ENCODE measurements at regions not wholly inside any gene's neighbourhood (a gene's known extent, or its start where the extent isn't known, plus 50 kb on each side); places are given as distances from the start of the nearest gene placed in this dataset.

GRCh38 chr3:194784361-194784760 lies 98.7 kb downstream of the FAM43A start:
- DNase-seq (ENCODE audit: low read depth) = no peak
- H3K4me3 ChIP-seq (ENCODE audit: control insufficient read depth, low read depth, low read length) = no peak overlapping the region
- TF ChIP-seq CTCF (IDR thresholded peaks at IDR 0.05; ENCODE audit: control insufficient read depth, insufficient read depth, low read depth, low read length, missing control alignments) = no peak

GRCh38 chr3:194785315-194785714 lies 99.6 kb downstream of the FAM43A start:
- H3K4me3 ChIP-seq (ENCODE audit: control insufficient read depth, low read depth, low read length) = no peak overlapping the region
- no peak for TF ChIP-seq CTCF (IDR thresholded peaks at IDR 0.05; ENCODE audit: control insufficient read depth, insufficient read depth, low read depth, low read length, missing control alignments)
- DNase-seq (ENCODE audit: low read depth) = no peak

GRCh38 chr3:194787072-194787471 lies 101.4 kb downstream of the FAM43A start:
- no peak for TF ChIP-seq CTCF (IDR thresholded peaks at IDR 0.05; ENCODE audit: control insufficient read depth, insufficient read depth, low read depth, low read length, missing control alignments)
- DNase-seq (ENCODE audit: low read depth) = no peak

GRCh38 chr3:194787650-194788049 lies 102.0 kb downstream of the FAM43A start:
- TF ChIP-seq CTCF (IDR thresholded peaks at IDR 0.05; ENCODE audit: control insufficient read depth, insufficient read depth, low read depth, low read length, missing control alignments) = no peak
- no peak for DNase-seq (ENCODE audit: low read depth)
- H3K4me3 ChIP-seq (ENCODE audit: control insufficient read depth, low read depth, low read length) = no peak overlapping the region

More at GRCh38 chr3:194787072-194787471, 101.4 kb downstream of the FAM43A start:
- H3K4me3 ChIP-seq (ENCODE audit: control insufficient read depth, low read depth, low read length) = no peak overlapping the region

GRCh38 chr3:194792368-194792767 lies 106.7 kb downstream of the FAM43A start:
- no peak for TF ChIP-seq CTCF (IDR thresholded peaks at IDR 0.05; ENCODE audit: control insufficient read depth, insufficient read depth, low read depth, low read length, missing control alignments)
- DNase-seq (ENCODE audit: low read depth) = no peak
- H3K4me3 ChIP-seq (ENCODE audit: control insufficient read depth, low read depth, low read length) = no peak overlapping the region

GRCh38 chr3:194797555-194798250 lies 112.0 kb downstream of the FAM43A start:
- no peak for DNase-seq (ENCODE audit: low read depth)
- no peak overlapping the region for H3K4me3 ChIP-seq (ENCODE audit: control insufficient read depth, low read depth, low read length)
- TF ChIP-seq CTCF (IDR thresholded peaks at IDR 0.05; ENCODE audit: control insufficient read depth, insufficient read depth, low read depth, low read length, missing control alignments) = no peak

Data from AG09309 (cell line).